Nephron (organoid): ENCODE measurements at regions not wholly inside any gene's neighbourhood (a gene's known extent, or its start where the extent isn't known, plus 50 kb on each side); places are given as distances from the start of the nearest gene placed in this dataset.
A peak's percentile ranks its signal among the peaks of the same experiment; 100 is the strongest.

Experiments used
- H3K27ac Mint-ChIP-seq, 3 experiments: 2 replicates each; pipeline ENCODE4 v1.8.0; 2020; ENCODE audit warnings: mixed read lengths in 3 of 3, mild to moderate bottlenecking in 2 of 3, moderate library complexity in 1 of 3
- H3K27me3 Mint-ChIP-seq: 2 replicates; pipeline ENCODE4 v1.8.0; 2021; ENCODE audit warnings: low read depth, mild to moderate bottlenecking, moderate library complexity, mixed read lengths
- H3K36me3 Mint-ChIP-seq: 2 replicates; pipeline ENCODE4 v1.8.0; 2020; ENCODE audit warnings: low read depth, mixed read lengths
- H3K4me1 Mint-ChIP-seq: 2 replicates; pipeline ENCODE4 v1.8.0; 2020; ENCODE audit warnings: mixed read lengths
- H3K4me3 Mint-ChIP-seq, 3 experiments: 2 replicates each; pipeline ENCODE4 v1.8.0; 2020; ENCODE audit warnings: mild to moderate bottlenecking in 3 of 3, mixed read lengths in 3 of 3, moderate library complexity in 2 of 3
- H3K9me3 Mint-ChIP-seq: 2 replicates; pipeline ENCODE4 v1.8.0; 2020; ENCODE audit warnings: mixed read lengths
- TF ChIP-seq, protein P1 (sequence below), 3 experiments: fragments of 200-600 bp; sonication (generic); IDR thresholded peaks; one replicate each; pipeline ENCODE4 v1.5.0; 2021; ENCODE audit warnings: antibody characterized with exemption in 3 of 3; ENCODE audit not compliant: unreplicated experiment in 3 of 3

DNA sequence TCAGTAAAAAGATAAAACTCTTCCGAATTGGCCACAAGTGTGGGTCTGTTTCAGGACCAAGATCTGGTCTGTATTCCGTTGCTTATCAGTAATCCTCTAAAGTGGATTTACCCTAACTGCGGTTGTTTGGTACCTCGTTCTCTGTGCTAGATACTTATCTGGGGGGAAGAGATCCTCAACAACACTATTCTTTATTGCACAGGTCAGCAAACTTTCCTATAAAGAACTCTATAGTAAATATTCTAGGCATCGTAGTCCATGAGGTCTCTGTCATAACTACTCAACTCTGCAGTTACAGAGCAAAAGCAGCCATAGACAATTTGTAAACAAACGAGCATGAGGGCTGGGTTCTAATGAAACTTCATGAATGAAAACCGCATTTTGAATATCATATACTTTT, 335.8 kb upstream of the KIF2A start:
- no peaks in the 10 kb centered on the region for H3K9me3 Mint-ChIP-seq
- no peak overlapping the region for H3K27ac Mint-ChIP-seq
- no peak overlapping the region for H3K4me3 Mint-ChIP-seq
- TF ChIP-seq, protein P1, sequence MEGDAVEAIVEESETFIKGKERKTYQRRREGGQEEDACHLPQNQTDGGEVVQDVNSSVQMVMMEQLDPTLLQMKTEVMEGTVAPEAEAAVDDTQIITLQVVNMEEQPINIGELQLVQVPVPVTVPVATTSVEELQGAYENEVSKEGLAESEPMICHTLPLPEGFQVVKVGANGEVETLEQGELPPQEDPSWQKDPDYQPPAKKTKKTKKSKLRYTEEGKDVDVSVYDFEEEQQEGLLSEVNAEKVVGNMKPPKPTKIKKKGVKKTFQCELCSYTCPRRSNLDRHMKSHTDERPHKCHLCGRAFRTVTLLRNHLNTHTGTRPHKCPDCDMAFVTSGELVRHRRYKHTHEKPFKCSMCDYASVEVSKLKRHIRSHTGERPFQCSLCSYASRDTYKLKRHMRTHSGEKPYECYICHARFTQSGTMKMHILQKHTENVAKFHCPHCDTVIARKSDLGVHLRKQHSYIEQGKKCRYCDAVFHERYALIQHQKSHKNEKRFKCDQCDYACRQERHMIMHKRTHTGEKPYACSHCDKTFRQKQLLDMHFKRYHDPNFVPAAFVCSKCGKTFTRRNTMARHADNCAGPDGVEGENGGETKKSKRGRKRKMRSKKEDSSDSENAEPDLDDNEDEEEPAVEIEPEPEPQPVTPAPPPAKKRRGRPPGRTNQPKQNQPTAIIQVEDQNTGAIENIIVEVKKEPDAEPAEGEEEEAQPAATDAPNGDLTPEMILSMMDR (IDR thresholded peaks at IDR 0.05; ENCODE audit: unreplicated experiment in 3 of 3) = no peak
- no peaks in the 10 kb centered on the region for H3K36me3 Mint-ChIP-seq
- no peaks in the 10 kb centered on the region for H3K4me1 Mint-ChIP-seq
- peaks cover 10% of the 10 kb centered on the region for H3K27me3 Mint-ChIP-seq

DNA sequence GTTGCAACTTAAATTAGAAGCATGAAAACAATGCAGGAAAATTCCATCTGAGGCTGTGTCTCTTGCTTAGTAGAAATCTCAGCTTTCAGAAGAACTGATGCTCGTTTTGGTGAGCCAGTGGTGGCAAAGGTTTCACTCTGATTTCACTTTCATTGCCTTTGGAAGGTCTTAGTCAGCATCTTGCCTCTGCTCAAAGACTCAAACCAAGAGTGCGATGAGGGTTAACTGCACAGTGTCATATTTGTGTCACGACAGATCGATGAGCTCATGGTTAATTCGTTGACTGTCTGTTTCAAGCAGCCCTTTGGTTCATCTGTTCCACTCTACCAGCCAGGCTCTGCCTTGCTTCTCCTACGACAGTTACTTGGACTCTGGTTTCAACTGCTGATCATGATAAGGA, 331.3 kb upstream of the KIF2A start:
- H3K9me3 Mint-ChIP-seq = no peaks in the 10 kb centered on the region
- H3K27me3 Mint-ChIP-seq = peaks cover 5% of the 10 kb centered on the region
- no peak overlapping the region for H3K27ac Mint-ChIP-seq
- H3K4me1 Mint-ChIP-seq = no peaks in the 10 kb centered on the region
- H3K36me3 Mint-ChIP-seq = no peaks in the 10 kb centered on the region
- TF ChIP-seq, protein P1 (IDR thresholded peaks at IDR 0.05; ENCODE audit: unreplicated experiment in 3 of 3) = no peak
- H3K4me3 Mint-ChIP-seq = no peak overlapping the region

DNA sequence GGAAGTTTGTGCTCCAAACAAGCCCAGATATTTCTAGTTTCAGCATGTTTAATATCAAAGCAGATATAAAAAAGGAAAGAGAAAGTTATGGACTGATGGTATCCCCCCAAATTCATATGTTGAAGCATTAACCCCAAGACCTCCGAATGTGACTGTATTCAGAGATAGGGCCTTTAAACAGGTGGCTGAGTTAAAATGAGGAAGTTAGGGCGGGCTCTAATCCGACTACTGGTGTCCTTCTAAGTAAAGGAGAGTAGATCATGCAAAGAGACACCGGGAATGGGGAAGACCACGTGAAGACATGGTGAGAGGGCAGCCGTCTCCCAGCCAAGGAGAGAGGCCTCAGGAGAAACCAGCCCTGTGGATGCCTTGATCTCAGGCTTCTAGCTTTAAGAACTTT, 324.1 kb upstream of the KIF2A start:
- Mint-ChIP-seq H3K9me3 (peaks cover 2% of the 10 kb centered on the region), H3K27ac (no peak overlapping the region), H3K36me3 (no peaks in the 10 kb centered on the region), H3K27me3 (no peaks in the 10 kb centered on the region), H3K4me1 (no peaks in the 10 kb centered on the region), H3K4me3 (no peak overlapping the region)
- TF ChIP-seq, protein P1 (IDR thresholded peaks at IDR 0.05; ENCODE audit: unreplicated experiment in 3 of 3) = no peak

DNA sequence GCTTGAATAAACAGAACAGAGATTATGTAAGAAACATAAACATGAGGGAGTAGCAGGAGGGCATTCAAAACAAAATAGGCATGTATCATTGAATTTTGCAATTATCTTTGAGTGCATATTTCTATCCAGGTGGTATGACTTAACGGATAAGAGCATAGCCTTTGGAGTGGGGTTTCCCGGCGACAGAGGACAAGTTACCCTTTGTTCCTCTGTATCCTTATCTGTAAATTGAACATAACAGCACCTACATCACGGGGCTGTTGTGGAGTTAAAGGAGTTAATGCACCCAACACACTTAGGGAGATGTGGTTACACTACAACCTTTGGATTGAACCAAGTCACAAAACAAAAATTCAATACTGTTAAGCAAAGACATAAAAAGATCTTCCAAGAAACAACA, 314.6 kb upstream of the KIF2A start:
- peak overlapping the region in 2 of 3 experiments; percentile 11 to 46 for H3K27ac Mint-ChIP-seq
- no peak overlapping the region for H3K4me3 Mint-ChIP-seq
- H3K36me3 Mint-ChIP-seq = no peaks in the 10 kb centered on the region
- H3K27me3 Mint-ChIP-seq = no peaks in the 10 kb centered on the region
- peaks cover 4% of the 10 kb centered on the region for H3K9me3 Mint-ChIP-seq
- no peaks in the 10 kb centered on the region for H3K4me1 Mint-ChIP-seq
- TF ChIP-seq, protein P1 (IDR thresholded peaks at IDR 0.05; ENCODE audit: unreplicated experiment in 3 of 3) = no peak

DNA sequence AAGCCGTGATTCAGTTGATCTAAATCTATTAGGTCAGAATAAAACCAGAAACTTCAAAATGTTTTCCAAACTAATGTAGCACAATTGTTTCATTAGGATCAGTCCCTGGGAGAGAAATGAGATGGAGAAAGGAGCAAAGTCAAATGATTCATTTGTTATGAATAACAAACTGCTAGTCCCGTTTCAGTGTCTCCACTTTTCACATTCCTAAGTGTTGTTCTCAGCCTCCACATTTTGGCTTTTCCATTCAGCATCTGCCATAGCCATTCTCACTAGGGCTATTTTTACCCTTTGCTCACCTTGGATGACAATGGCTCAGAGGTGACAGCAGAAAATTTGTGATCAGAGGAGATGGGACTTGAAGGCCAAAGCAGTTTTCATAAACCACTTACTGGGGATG, 314.1 kb upstream of the KIF2A start:
- H3K27me3 Mint-ChIP-seq = no peaks in the 10 kb centered on the region
- H3K9me3 Mint-ChIP-seq = peaks cover 4% of the 10 kb centered on the region
- TF ChIP-seq, protein P1 (IDR thresholded peaks at IDR 0.05; ENCODE audit: unreplicated experiment in 3 of 3) = no peak
- peak overlapping the region in 1 of 3 experiments; percentile 46 for H3K27ac Mint-ChIP-seq
- H3K36me3 Mint-ChIP-seq = no peaks in the 10 kb centered on the region
- no peak overlapping the region for H3K4me3 Mint-ChIP-seq
- H3K4me1 Mint-ChIP-seq = no peaks in the 10 kb centered on the region

DNA sequence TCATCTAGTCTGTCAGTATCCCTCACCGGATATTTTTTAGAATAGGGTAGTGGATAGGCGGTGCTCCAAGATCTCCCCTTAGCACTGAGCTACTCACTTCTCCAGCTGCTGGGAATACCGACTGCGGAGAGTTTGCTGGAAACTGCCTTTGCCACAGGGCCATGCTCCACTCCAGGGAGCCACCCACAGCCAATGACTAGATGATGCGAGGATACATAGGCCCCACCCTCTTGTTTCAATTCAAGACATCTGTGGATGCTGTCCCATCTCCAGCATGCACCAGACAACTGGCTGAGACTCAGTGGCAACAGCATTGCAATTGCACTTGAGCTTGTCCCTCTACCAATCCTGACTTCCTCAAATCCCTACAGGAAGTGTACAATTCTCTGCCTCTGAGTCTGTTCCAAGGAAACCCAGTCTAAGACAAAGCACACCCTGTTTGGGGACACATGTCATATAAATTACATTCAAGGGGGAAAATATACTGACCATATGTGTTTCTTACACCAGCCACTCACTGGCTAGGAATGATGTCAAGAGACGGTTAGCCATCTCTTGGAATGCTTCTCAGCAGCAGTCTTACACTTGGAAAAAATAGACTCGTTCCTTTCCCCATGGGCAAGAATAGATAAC, 312.6 kb upstream of the KIF2A start:
- no peaks in the 10 kb centered on the region for H3K4me1 Mint-ChIP-seq
- TF ChIP-seq, protein P1 (IDR thresholded peaks at IDR 0.05; ENCODE audit: unreplicated experiment in 3 of 3) = no peak
- H3K27me3 Mint-ChIP-seq = no peaks in the 10 kb centered on the region
- no peaks in the 10 kb centered on the region for H3K36me3 Mint-ChIP-seq
- no peak overlapping the region for H3K4me3 Mint-ChIP-seq
- no peak overlapping the region for H3K27ac Mint-ChIP-seq
- H3K9me3 Mint-ChIP-seq = no peaks in the 10 kb centered on the region
